GM21423 (cell line): ENCODE measurements at regions not wholly inside any gene's neighbourhood (a gene's known extent, or its start where the extent isn't known, plus 50 kb on each side); places are given as distances from the start of the nearest gene placed in this dataset.
"Not testable (repeated sequence)": the region's sequence is repeated elsewhere in the genome, so short reads cannot be mapped to it uniquely, and the experiment has no call there.

Experiments used
- ATAC-seq: cut with Tn5 transposase; IDR thresholded peaks from one replicate; pipeline ENCODE4 v1.9.1; 2021; ENCODE audit warnings: mild to moderate bottlenecking, moderate library complexity; ENCODE audit not compliant: unreplicated experiment

- ATAC-seq = no peak
Observed at GRCh38 chr1:55767171-55767570, 552.0 kb upstream of the USP24 start.

GRCh38 chr1:55765505-55765904 lies 550.3 kb upstream of the USP24 start:
- ATAC-seq = not testable (repeated sequence)

- no peak for ATAC-seq
Observed at GRCh38 chr1:55751776-55752175, 536.6 kb upstream of the USP24 start.

- ATAC-seq = no peak
Observed at GRCh38 chr1:55750628-55750995, 535.4 kb upstream of the USP24 start.

- no peak for ATAC-seq
Observed at GRCh38 chr1:55749975-55750627, 534.9 kb upstream of the USP24 start.

GRCh38 chr1:55747408-55747841 lies 532.3 kb upstream of the USP24 start:
- no peak for ATAC-seq

GRCh38 chr1:55746710-55747109 lies 531.5 kb upstream of the USP24 start:
- ATAC-seq = no peak

GRCh38 chr1:55741516-55741915 lies 526.4 kb upstream of the USP24 start:
- no peak for ATAC-seq

- ATAC-seq = no peak
Observed at GRCh38 chr1:55735106-55735505, 519.9 kb upstream of the USP24 start.

- no peak for ATAC-seq
Observed at GRCh38 chr1:55726994-55727393, 511.8 kb upstream of the USP24 start.

- ATAC-seq = no peak
Observed at GRCh38 chr1:55725378-55725777, 510.2 kb upstream of the USP24 start.

- ATAC-seq = no peak
Observed at GRCh38 chr1:55724551-55725325, 509.6 kb upstream of the USP24 start.

- ATAC-seq = no peak
Observed at GRCh38 chr1:55723001-55723400, 507.8 kb upstream of the USP24 start.

- ATAC-seq = no peak
Observed at GRCh38 chr1:55720261-55720660, 505.1 kb upstream of the USP24 start.

- ATAC-seq = no peak
Observed at GRCh38 chr1:55718758-55719671, 503.9 kb upstream of the USP24 start.

- ATAC-seq = no peak
Observed at GRCh38 chr1:55717111-55717510, 501.9 kb upstream of the USP24 start.

- no peak for ATAC-seq
Observed at GRCh38 chr1:55716610-55717009, 501.4 kb upstream of the USP24 start.

- ATAC-seq = no peak
Observed at GRCh38 chr1:55716151-55716550, 501.0 kb upstream of the USP24 start.

- ATAC-seq = no peak
Observed at GRCh38 chr1:55714230-55714629, 499.1 kb upstream of the USP24 start.

GRCh38 chr1:55713516-55713915 lies 498.4 kb upstream of the USP24 start:
- ATAC-seq = no peak

- ATAC-seq = no peak
Observed at GRCh38 chr1:55712148-55712547, 497.0 kb upstream of the USP24 start.
